ENCODE measurements at regions not wholly inside any gene's neighbourhood (a gene's known extent, or its start where the extent isn't known, plus 50 kb on each side); places are given as distances from the start of the nearest gene placed in this dataset.

DNA sequence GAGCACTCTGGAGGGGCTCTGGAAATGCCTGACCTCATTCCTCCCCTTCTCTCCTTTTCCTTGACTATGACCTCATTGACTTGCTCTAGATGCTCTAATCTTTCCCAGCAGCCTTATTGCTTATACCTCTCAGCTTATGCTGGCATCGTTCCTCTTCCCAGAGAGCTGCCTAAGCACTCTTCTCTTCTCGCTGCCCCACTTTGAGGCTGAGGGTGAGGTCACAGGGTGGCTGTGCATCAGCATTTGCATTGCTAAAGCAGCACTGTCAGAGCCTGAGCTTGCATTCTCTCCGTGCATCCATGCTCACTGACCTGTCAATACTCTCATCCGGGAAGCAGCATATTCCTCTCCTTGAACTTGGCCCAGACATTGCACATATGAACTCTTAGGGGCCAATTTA, 96.4 kb upstream of the NTRK2 start:
- Histone ChIP-seq H3K9me3 (ENCODE audit: insufficient read depth in 2 of 2, low read depth in 1 of 2, low read length in 1 of 2) (no peaks in the 10 kb centered on the region), H2BK120ac (replicated peaks; ENCODE audit: low read depth, low read length) (no peak overlapping the region), H4K8ac (ENCODE audit: extremely low read depth, insufficient read depth, low read length) (no peak overlapping the region), H4K91ac (replicated peaks; ENCODE audit: insufficient read length, low read length) (no peak overlapping the region), H3K79me2 (ENCODE audit: control insufficient read depth in 1 of 2, insufficient read depth in 2 of 2, low read length in 2 of 2) (no peaks in the 10 kb centered on the region), H3K56ac (replicated peaks; ENCODE audit: insufficient read length, low read depth, low read length) (no peak overlapping the region), H3K18ac (ENCODE audit: extremely low read depth, low read length) (no peak overlapping the region), H2AFZ (ENCODE audit: low read length) (no peak overlapping the region), H3K4me1 (replicated peaks in 1 of 4; ENCODE audit: control insufficient read depth in 3 of 4, insufficient read depth in 4 of 4, low read length in 3 of 4) (peaks cover 3 to 13% (median 8%) of the 10 kb centered on the region in 4 experiments; a peak in 4 of 7 replicates), H3K79me1 (ENCODE audit: low read depth, low read length) (no peaks in the 10 kb centered on the region), H3K27ac (ENCODE audit: low read depth, low read length) (no peak overlapping the region), H3K36me3 (ENCODE audit: control insufficient read depth in 2 of 4, insufficient read depth in 4 of 4, low read length in 3 of 4) (no peaks in the 10 kb centered on the region), H3K9ac (replicated peaks in 1 of 4; ENCODE audit: extremely low read depth in 1 of 4, low read depth in 3 of 4, low read length in 3 of 4) (no peak overlapping the region), H2BK12ac (ENCODE audit: low read depth, low read length) (no peak overlapping the region), H3K23ac (ENCODE audit: insufficient read length) (no peak overlapping the region), H3K4me3 (ENCODE audit: extremely low read depth in 1 of 4, insufficient read depth in 2 of 4, low read depth in 3 of 4, low read length in 4 of 4) (no peak overlapping the region), H2BK20ac (ENCODE audit: low read length) (no peak overlapping the region; the same call in 1 of the 2 replicates), H2BK15ac (ENCODE audit: low read length) (no peak overlapping the region), H3K4ac (replicated peaks; ENCODE audit: insufficient read length, low read depth, low read length) (no peak overlapping the region), H4K20me1 (replicated peaks in 1 of 2; ENCODE audit: control insufficient read depth in 1 of 2, insufficient read depth in 2 of 2, low read length in 2 of 2) (no peaks in the 10 kb centered on the region), H3K14ac (ENCODE audit: insufficient read length) (no peak overlapping the region), H2BK5ac (ENCODE audit: low read depth, low read length) (no peak overlapping the region), H3K23me2 (ENCODE audit: low read depth, low read length) (no peaks in the 10 kb centered on the region), H3K4me2 (ENCODE audit: insufficient read depth in 1 of 2, low read depth in 2 of 2, low read length in 2 of 2) (peak overlapping the region; percentile 10 to 28; a peak in 1 of 4 replicates), H4K5ac (ENCODE audit: insufficient read length, low read depth, low read length) (no peak overlapping the region), H3K27me3 (replicated peaks in 1 of 4; ENCODE audit: control insufficient read depth in 3 of 4, extremely low read depth in 1 of 4, insufficient read depth in 3 of 4, low read length in 3 of 4) (no peaks in the 10 kb centered on the region), H2AK5ac (ENCODE audit: low read depth, low read length) (no peak overlapping the region)
- FAIRE-seq (peak; percentile 50), DNase-seq (ENCODE audit: low read depth in 1 of 2, low spot score in 2 of 2) (no peak)
- TF ChIP-seq CREB1 (IDR thresholded peaks at IDR 0.05) (0 out of 2 replicates have a peak, but pooled peaks have one; percentile 19), CHD2 (IDR thresholded peaks at IDR 0.05; ENCODE audit: low read length) (no peak)
- WGBS, 2 experiments (ENCODE audit: extremely low coverage in 1 of 2, insufficient coverage in 1 of 2, insufficient read length in 1 of 2, insufficient replicate concordance in 2 of 2, low coverage in 1 of 2, low lambda C conversion rate in 2 of 2, missing lambda C conversion rate in 1 of 2) = 47% methylated on average over 4 of the region's 4 CpGs; no CpG with 5 or more reads in 1 of the 2 experiments
- ChIA-PET CTCF (ENCODE audit: partially characterized antibody) (interaction anchor here (1.0 to 1.4 kb wide), 2 partner anchors 112 to 128 kb away, joined by 3 read pairs; no protein-coding TSS in a partner anchor), POLR2A (ENCODE audit: partially characterized antibody) (no interaction called here)

All from H1 (cell line).